Activated naive CD4-positive, alpha-beta T cell (primary cell): ENCODE measurements at regions not wholly inside any gene's neighbourhood (a gene's known extent, or its start where the extent isn't known, plus 50 kb on each side); places are given as distances from the start of the nearest gene placed in this dataset.
"Not testable (repeated sequence)": the region's sequence is repeated elsewhere in the genome, so short reads cannot be mapped to it uniquely, and the experiment has no call there.

Experiments
- DNase-seq, 4 experiments: peaks; one replicate each; lab custom pipeline; 2025; lab: John Stamatoyannopoulos, UW

DNA sequence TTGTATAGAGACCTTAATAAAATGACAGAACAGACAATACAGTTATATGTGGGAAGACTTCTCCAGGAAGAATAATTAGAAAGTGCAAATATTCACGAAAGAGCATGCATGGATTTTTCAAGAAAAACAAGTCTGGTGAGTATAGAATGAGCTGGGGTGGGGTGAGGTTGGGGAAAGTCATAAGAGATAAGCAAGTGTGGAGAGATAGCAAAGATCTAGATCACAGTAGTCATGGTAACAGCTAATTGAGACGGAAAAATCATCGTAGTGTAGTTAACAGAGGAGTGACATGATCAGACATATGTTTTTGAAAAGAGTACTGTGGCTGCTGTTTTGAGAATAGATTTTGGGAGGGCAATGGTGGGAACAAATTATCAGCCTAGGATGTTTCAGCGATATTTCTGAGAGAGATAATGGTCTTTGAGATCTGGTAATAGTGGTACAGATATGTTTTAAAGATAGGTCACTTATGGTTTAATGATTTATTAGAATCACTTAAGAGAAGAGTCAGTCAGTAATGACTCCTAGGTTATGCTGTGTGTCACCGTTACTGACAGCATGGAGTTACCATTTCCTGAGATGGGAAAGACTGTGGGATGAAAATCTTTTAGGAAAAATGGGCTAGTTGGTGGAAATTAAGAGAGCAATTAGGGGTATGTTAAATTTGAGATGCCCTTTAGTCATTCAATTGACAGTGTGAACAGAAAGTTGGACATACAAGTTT, 248.5 kb upstream of the SLC8A1 start:
- DNase-seq = no peak

DNA sequence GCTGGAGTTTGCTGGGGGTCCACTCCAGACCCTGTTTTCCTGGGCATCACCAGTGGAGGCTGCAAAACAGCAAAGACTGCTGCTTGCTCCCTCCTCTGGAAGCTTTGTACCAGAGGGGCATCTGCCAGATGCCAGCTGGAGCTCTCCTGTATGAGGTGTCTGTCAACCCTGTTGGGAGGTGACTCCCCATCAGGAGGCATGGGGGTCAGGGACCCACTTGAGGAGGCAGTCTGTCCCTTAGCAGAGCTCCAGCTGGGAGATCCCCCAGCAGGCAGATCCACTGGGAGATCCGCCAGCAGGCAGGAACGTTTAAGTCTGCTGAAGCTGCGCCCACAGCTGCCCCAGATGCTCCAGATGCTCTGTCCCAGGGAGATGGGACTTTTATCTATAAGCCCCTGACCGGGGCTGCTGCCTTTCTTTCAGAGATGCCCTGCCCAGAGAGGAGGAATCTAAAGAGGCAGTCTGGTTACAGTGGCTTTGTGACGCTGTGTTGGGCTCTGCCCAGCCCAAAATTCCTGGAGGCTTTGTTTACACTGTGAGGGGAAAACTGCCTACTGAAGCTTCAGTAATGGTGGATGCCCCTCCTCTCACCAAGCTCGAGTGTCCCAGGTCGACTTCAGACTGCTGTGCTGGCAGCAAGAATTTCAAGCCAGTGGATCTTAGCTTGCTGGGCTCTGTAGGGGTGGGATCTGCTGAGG, 260.5 kb upstream of the SLC8A1 start:
- not testable (repeated sequence) for DNase-seq

- DNase-seq = no peak
These were observed 265.0 kb upstream of the SLC8A1 start for GRCh38 chr2:40716879-40717278.

DNA sequence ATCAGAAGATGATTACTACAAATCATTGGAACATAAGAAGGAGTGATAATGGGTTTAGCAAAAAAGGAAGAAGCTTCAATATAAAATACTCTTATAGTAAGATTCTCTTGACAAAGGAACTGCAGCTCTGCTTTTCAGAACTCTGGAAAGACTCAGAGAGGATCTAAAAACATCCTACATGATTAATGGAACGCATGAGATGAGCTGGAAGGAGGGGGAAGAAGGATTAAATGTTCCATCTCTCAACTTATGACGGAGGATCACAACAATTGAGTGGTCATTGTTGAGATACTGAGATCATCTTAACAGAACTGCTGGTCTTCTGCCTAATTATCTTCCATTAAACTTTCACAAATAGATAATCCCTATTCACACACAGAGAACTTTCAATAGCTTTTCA, 267.5 kb upstream of the SLC8A1 start:
- DNase-seq = no peak

DNA sequence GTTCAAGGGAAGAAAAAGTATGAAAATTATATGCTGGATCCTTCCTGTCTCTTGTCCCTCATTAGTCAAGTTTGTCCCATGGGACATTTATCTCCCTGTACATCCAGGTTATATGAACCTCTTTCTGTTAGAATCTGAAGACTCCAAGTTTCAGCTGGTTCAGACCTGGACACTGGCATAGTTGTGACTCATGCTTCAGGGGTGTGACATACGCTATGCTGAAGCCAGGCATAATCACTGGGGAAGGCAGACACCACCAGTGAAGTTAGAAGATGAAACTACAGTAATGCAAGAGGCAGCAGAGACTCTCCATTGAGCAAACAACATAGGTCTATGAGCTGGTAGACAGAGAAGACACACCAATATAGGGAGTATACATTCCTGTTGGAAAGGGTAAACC, 269.7 kb upstream of the SLC8A1 start:
- no peak for DNase-seq

DNA sequence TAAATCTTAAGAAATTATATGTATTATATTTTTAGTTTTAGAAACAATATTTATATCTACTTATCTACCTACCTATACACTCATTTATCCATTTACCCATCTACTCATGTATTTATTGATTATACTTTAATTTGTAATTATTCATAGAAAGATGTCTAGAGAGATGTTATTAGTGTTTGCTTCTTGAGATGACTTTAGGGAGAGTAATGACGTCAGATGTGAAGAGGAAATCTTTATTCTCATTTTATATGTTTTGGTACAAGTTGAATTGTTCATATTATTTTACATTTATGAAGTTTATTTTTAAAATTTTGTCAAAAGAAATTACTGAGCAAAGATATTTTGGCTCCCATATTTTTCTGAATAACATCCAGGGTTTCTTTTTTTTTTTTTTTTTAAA, 271.3 kb upstream of the SLC8A1 start:
- DNase-seq = no peak

DNA sequence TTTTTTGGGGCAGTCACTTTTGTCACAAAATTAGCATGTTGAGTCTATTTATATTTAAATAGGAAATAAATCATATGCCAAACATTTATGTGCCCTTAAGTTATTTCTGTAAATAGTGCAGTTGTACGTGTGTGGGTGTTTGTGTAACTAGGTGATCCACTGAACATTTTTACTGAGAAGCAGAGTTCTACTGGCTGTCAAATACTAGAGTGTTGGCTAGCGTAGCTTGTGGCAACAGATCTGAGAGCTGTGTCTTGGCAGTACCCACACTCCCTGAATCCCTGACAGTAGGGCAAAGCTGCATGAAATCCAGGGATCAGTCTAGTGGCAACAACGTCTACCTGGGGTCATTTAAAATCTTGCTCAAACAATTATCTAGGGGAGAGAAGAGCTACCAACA, 273.1 kb upstream of the SLC8A1 start:
- no peak for DNase-seq

DNA sequence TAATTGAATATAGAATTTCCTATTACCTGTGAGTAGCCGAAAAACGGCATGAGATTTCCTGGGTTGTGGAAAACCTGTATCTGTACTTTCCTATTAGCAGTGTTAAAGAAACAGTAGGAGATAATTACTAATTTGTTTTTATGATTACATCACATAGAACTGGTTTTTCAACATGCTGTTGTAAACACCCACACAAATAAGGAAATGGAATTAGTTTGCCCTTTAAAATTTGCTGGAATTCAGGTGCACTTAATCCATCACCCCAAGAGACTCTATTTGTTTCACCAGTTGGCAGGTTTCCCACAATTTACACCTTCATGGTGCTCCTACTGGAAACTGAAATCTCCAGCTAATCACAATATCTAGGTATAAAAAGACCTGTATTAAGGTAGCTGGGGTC, 274.1 kb upstream of the SLC8A1 start:
- DNase-seq = no peak

GRCh38 chr2:40734797-40735196, 282.9 kb upstream of the SLC8A1 start:
- no peak for DNase-seq

DNA sequence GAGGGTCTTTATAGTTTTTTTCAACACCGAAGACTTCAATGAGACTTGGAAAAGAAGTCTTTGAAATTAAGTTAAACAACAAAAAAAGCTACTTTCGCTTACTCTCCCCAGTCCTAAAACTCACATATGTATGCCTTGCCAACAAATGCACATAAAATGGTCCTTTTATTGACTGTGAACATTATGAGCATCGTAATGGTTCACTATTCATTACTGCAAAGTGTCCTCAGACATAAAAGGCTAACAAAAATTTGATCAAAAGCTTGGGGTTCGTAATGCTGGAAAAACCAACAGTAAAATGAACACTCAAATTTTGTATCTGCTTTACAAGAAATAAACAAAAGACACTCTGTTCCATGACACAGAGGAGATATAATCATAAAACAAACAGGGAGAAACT, 285.3 kb upstream of the SLC8A1 start:
- no peak for DNase-seq

DNA sequence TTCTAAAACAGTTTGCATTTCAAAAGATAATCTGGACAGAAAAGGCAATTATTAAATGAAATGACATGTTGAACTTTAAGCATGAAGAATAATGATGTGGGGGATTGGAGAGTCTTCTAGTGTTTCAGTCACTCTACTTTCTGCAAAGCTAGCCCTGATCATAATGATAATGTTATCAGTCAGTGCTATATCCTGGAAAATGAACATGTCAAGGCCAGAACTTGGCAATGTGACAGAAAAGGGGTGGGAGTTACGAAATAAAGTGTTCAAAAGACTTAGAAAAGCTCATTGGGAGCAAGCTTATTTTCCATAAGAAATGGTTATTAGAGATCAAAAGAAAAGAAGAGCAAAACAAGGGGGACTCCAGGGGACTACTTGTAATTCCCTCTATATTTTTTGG, 288.5 kb upstream of the SLC8A1 start:
- no peak for DNase-seq

GRCh38 chr2:40741532-40741931, 289.6 kb upstream of the SLC8A1 start:
- no peak for DNase-seq

- DNase-seq = no peak
These were observed 294.3 kb upstream of the SLC8A1 start for GRCh38 chr2:40746191-40746590.

GRCh38 chr2:40751981-40752380, 300.1 kb upstream of the SLC8A1 start:
- no peak for DNase-seq

- DNase-seq = no peak
These were observed 300.9 kb upstream of the SLC8A1 start for GRCh38 chr2:40752796-40753195.

DNA sequence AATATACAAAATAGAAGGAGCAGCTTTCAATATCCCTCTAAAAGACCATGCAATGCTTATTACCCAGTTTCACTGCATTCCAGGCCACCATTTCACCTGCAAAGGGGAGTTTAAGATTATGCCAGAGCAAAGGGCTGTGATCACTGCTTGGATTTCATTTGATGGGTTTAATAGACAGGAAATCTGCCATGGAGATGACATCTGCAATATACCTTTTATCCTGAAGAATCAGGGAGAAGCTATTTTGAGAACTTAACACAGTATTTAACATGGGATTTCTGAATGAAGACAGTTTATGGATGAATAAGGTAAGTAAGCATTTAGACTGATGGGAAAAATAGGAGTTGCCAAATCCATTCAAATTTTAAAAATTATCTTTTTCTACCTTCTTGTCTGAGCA, 303.0 kb upstream of the SLC8A1 start:
- DNase-seq = no peak

DNA sequence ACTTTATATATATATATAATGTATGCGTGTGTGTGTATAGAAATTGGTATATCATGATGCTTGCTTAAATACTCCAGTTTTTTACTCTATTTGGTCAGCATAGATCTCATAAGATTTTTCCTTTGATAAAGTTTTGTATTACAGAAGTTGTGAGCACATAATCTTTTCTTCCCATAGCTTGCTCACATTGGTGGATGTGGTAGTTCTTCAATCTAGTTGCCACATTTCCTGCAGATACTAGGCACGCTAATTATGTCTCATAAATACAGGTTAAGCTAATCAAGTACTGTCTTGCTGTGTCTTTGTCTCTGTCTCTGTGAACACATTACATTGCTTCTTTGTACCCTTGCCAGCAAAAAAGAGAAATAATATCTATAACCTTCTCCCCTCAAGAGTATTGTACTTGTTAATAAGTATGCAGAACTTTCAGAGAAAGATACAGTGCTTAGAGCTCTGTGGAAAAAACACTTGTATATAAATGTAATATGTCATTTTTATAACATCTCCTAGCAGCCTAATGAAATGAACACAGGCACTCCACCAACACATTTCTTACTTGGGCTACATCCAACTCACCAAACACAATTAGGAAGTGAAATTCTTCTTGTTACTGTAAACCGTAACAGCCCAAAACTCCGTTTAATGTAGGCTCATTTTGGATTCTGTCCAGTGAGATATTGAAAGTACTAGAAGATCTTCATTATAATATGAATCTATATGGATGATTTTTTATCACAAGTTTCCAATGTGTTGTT, 306.7 kb upstream of the SLC8A1 start:
- no peak for DNase-seq

GRCh38 chr2:40760071-40760666, 308.3 kb upstream of the SLC8A1 start:
- DNase-seq = no peak

DNA sequence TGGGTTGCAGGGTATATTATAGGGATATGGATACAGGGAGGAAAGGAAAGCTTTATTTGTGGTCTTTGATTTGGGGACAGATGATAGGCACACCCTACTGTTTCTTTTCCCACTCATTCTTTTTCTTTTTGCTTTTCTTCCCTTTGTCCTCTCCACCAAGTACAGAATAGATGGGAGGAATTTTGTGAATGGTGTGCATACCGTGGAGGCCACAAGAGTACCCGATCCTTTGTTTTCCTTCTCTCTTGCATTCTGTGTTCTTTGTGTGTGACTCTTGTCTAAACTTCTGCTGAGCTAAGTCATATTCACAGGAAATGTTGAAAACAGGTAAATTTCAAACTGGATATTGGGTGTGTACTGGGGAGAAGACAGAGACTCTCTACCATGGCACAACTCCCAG, 321.4 kb upstream of the SLC8A1 start:
- no peak for DNase-seq

GRCh38 chr2:40783704-40784103, 331.8 kb upstream of the SLC8A1 start:
- no peak for DNase-seq

DNA sequence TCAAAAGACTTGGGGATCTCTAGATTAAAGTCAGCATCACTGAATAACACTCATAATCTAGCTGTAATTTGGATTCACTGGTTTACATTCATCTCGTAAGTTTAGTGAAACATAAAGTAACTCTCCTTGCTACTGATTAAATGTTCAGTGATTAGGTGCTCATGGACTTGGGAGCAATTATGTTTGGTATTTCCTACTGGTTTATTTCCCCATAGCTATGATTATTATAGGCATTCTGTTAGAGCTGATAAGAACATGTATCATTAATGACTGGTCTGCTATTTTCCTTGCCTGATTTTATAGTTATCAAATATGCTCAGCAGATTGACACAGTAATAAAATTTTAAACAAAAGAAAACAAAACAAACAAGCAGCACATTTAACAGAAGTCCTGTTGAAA, 334.7 kb upstream of the SLC8A1 start:
- no peak for DNase-seq

DNA sequence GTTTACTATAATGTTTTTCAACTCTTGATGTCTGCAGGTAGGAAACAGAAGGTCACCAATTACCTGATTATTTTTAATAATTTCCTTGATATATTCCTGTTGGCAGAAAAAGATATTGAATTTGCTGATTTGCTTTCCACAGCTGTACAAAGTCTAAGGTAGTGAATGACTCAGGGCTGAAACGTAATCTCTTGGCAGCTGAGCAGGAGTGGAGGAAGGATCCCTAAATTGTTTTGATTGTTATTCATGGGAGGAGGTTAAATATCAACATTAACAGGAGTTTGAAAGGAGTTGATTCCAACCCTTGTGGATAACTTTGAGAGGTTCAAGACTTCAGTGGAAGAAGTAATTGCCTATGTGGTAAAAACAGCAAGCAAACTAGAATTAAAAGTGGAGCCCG, 345.2 kb upstream of the SLC8A1 start:
- DNase-seq = no peak

DNA sequence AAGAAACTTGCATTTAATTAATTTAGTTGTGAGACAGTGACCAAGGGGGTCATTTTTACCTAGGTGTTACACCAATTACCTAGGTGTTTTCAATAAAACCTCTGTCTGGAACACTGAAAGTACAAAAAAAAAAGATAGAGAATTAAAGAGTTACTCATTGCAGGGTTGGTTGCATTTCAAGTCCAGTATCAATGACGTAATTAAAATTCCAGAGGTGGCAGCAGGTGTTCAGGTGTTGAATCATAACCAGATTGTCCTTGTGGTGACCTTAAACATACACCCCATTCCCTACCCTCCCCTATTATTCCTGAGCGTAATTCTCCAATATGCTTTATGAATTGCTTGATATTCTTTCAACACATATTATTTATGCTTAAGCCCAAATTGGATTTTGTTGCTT, 352.0 kb upstream of the SLC8A1 start:
- DNase-seq = no peak
